GM19463 (cell line): ENCODE measurements at regions not wholly inside any gene's neighbourhood (a gene's known extent, or its start where the extent isn't known, plus 50 kb on each side); places are given as distances from the start of the nearest gene placed in this dataset.

Source experiments
- ATAC-seq: cut with Tn5 transposase; IDR thresholded peaks from one replicate; pipeline ENCODE4 v1.9.1; 2021; ENCODE audit warnings: mild to moderate bottlenecking, moderate library complexity; ENCODE audit not compliant: unreplicated experiment

- ATAC-seq: no peak
Measured at GRCh38 chr1:230517326-230517725, 91.2 kb upstream of the PGBD5 start.

GRCh38 chr1:230516889-230517288, 90.8 kb upstream of the PGBD5 start:
- no peak for ATAC-seq

GRCh38 chr1:230515451-230516145, 89.5 kb upstream of the PGBD5 start:
- ATAC-seq: no peak

- no peak for ATAC-seq
Measured at GRCh38 chr1:230510496-230510895, 84.4 kb upstream of the PGBD5 start.

GRCh38 chr1:230509281-230509977, 83.3 kb upstream of the PGBD5 start:
- ATAC-seq: peak; percentile 67

- no peak for ATAC-seq
Measured at GRCh38 chr1:230507666-230508402, 81.7 kb upstream of the PGBD5 start.

- no peak for ATAC-seq
Measured at GRCh38 chr1:230507236-230507635, 81.1 kb upstream of the PGBD5 start.

GRCh38 chr1:230506451-230506850, 80.3 kb upstream of the PGBD5 start:
- ATAC-seq: no peak

GRCh38 chr1:230504310-230504709, 78.2 kb upstream of the PGBD5 start:
- no peak for ATAC-seq

- no peak for ATAC-seq
Measured at GRCh38 chr1:230503726-230504125, 77.6 kb upstream of the PGBD5 start.

GRCh38 chr1:230502996-230503395, 76.9 kb upstream of the PGBD5 start:
- no peak for ATAC-seq

GRCh38 chr1:230502306-230502705, 76.2 kb upstream of the PGBD5 start:
- ATAC-seq: no peak

- ATAC-seq: no peak
Measured at GRCh38 chr1:230501849-230502248, 75.7 kb upstream of the PGBD5 start.

- no peak for ATAC-seq
Measured at GRCh38 chr1:230501242-230501641, 75.1 kb upstream of the PGBD5 start.

- no peak for ATAC-seq
Measured at GRCh38 chr1:230500063-230500462, 73.9 kb upstream of the PGBD5 start.

GRCh38 chr1:230499496-230499895, 73.4 kb upstream of the PGBD5 start:
- ATAC-seq: no peak

- no peak for ATAC-seq
Measured at GRCh38 chr1:230498704-230499103, 72.6 kb upstream of the PGBD5 start.

- ATAC-seq: no peak
Measured at GRCh38 chr1:230496451-230496850, 70.3 kb upstream of the PGBD5 start.

GRCh38 chr1:230495891-230496385, 69.8 kb upstream of the PGBD5 start:
- ATAC-seq: no peak

- ATAC-seq: no peak
Measured at GRCh38 chr1:230495076-230495475, 68.9 kb upstream of the PGBD5 start.

GRCh38 chr1:230494514-230494913, 68.4 kb upstream of the PGBD5 start:
- ATAC-seq: no peak

GRCh38 chr1:230494026-230494425, 67.9 kb upstream of the PGBD5 start:
- no peak for ATAC-seq
